ENCODE measurements at regions not wholly inside any gene's neighbourhood (a gene's known extent, or its start where the extent isn't known, plus 50 kb on each side); places are given as distances from the start of the nearest gene placed in this dataset.
"Not testable (repeated sequence)": the region's sequence is repeated elsewhere in the genome, so short reads cannot be mapped to it uniquely, and the experiment has no call there.

DNA sequence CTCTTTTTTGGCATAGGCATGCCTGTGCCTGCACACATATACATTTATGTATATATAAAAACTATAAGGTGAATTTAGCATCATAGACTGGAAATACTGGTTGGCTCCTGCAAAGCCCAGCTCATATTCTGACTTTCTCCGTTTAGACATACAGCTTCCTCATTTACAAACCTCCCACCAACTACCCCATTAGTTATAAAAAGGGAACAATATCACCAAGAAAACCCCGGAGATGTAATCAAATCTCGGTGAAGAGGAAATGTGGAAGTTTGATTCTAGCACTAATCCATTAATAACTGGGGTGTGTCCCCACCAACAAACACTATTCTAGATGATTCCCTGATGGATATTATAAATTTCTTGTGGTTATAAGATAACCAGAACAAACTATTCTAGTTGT lies 517.7 kb upstream of the TBL1XR1 start:
- CTCF ChIA-PET = no interaction called here
- no peaks in the 10 kb centered on the region for H3K4me1 ChIP-seq (ENCODE audit: insufficient read depth, low read length)
- intact Hi-C loops (cut with DNase I, micrococcal nuclease) = no loop called here
- Mint-ChIP-seq H3K4me3 (no peak overlapping the region), H3K36me3 (ENCODE audit: low read depth) (no peaks in the 10 kb centered on the region), H3K4me1 (ENCODE audit: low read depth) (no peaks in the 10 kb centered on the region), H3K27me3 (no peaks in the 10 kb centered on the region), H3K27ac (no peak overlapping the region), H3K9me3 (no peaks in the 10 kb centered on the region)
- DNase-seq (peak in 2 of 14 experiments; percentile 7 to 21), ATAC-seq (ENCODE audit: poor library complexity) (no peak)
- H3K9me3 ChIP-seq (ENCODE audit: control insufficient read depth in 1 of 2, insufficient read depth in 1 of 2, low read length in 2 of 2) = no peaks in the 10 kb centered on the region
- H3K4me3 ChIP-seq (ENCODE audit: low read length) = no peak overlapping the region
- POLR2A ChIA-PET = no interaction called here
- no peaks in the 10 kb centered on the region for H3K36me3 ChIP-seq (ENCODE audit: insufficient read depth, low read length)
- no peaks in the 10 kb centered on the region for H3K27me3 ChIP-seq (ENCODE audit: control insufficient read depth in 1 of 2, insufficient read depth in 2 of 2, low read length in 2 of 2)
- no peak overlapping the region for H3K27ac ChIP-seq (ENCODE audit: low read depth in 1 of 2, low read length in 2 of 2)
- TF ChIP-seq, protein P1, sequence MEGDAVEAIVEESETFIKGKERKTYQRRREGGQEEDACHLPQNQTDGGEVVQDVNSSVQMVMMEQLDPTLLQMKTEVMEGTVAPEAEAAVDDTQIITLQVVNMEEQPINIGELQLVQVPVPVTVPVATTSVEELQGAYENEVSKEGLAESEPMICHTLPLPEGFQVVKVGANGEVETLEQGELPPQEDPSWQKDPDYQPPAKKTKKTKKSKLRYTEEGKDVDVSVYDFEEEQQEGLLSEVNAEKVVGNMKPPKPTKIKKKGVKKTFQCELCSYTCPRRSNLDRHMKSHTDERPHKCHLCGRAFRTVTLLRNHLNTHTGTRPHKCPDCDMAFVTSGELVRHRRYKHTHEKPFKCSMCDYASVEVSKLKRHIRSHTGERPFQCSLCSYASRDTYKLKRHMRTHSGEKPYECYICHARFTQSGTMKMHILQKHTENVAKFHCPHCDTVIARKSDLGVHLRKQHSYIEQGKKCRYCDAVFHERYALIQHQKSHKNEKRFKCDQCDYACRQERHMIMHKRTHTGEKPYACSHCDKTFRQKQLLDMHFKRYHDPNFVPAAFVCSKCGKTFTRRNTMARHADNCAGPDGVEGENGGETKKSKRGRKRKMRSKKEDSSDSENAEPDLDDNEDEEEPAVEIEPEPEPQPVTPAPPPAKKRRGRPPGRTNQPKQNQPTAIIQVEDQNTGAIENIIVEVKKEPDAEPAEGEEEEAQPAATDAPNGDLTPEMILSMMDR (IDR thresholded peaks at IDR 0.05) = no peak

DNA sequence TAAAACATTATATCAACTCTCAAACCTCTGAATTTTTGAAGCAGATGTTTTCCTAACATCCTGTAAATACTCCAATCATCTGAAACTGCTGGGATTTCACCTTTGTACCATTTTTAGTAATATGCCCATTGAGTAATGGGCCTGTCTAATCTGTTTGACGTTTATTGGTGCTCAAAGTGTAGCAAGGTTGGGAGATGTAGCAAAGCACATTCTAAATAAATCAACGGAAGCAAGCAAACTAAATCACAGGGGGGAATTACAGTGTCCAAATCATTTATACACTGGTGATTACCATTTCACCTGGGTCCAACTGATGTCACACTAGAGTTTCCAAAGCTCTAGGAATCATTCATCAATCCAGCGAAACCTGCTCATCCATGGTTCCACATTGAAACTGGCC lies 518.7 kb upstream of the TBL1XR1 start:
- Histone ChIP-seq H3K27ac (ENCODE audit: low read depth in 1 of 2, low read length in 2 of 2) (no peak overlapping the region), H3K4me1 (ENCODE audit: insufficient read depth, low read length) (no peaks in the 10 kb centered on the region), H3K9me3 (ENCODE audit: control insufficient read depth in 1 of 2, insufficient read depth in 1 of 2, low read length in 2 of 2) (no peaks in the 10 kb centered on the region), H3K27me3 (ENCODE audit: control insufficient read depth in 1 of 2, insufficient read depth in 2 of 2, low read length in 2 of 2) (no peaks in the 10 kb centered on the region), H3K36me3 (ENCODE audit: insufficient read depth, low read length) (no peaks in the 10 kb centered on the region), H3K4me3 (ENCODE audit: low read length) (no peak overlapping the region)
- ATAC-seq (ENCODE audit: poor library complexity) = no peak
- no peaks in the 10 kb centered on the region for H3K36me3 Mint-ChIP-seq (ENCODE audit: low read depth)
- H3K27me3 Mint-ChIP-seq = no peaks in the 10 kb centered on the region
- no peak overlapping the region for H3K4me3 Mint-ChIP-seq
- TF ChIP-seq, protein P1 (IDR thresholded peaks at IDR 0.05) = no peak
- DNase-seq = no peak
- ChIA-PET CTCF (no interaction called here), POLR2A (no interaction called here)
- H3K9me3 Mint-ChIP-seq = peaks cover 2% of the 10 kb centered on the region
- H3K27ac Mint-ChIP-seq = no peak overlapping the region
- H3K4me1 Mint-ChIP-seq (ENCODE audit: low read depth) = no peaks in the 10 kb centered on the region
- intact Hi-C loops (cut with DNase I, micrococcal nuclease) = no loop called here

DNA sequence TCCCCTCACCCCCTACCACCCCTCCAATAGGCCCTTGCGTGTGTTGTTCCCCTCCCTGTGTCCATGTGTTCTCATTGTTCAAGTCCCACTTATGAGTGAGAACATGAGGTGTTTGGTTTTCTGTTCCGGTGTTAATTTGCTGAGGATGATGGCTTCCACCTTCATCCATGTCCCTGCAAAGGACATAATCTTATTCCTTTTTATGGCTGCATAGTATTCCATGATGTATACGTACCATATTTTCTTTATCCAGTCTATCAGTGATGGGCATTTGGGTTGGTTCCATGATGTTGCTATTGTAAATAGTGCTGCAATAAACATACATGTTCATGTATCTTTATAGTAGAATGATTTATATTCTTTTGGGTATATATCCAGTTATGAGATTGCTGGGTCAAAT lies 523.6 kb upstream of the TBL1XR1 start:
- H3K4me3 Mint-ChIP-seq; H3K9me3 ChIP-seq (ENCODE audit: control insufficient read depth in 1 of 2, insufficient read depth in 1 of 2, low read length in 2 of 2); DNase-seq; H3K4me3 ChIP-seq (ENCODE audit: low read length); H3K27me3 ChIP-seq (ENCODE audit: control insufficient read depth in 1 of 2, insufficient read depth in 2 of 2, low read length in 2 of 2); CTCF ChIA-PET; H3K4me1 ChIP-seq (ENCODE audit: insufficient read depth, low read length); H3K27ac ChIP-seq (ENCODE audit: low read depth in 1 of 2, low read length in 2 of 2); H3K27me3 Mint-ChIP-seq; intact Hi-C loops (cut with DNase I, micrococcal nuclease); POLR2A ChIA-PET; H3K9me3 Mint-ChIP-seq; H3K36me3 ChIP-seq (ENCODE audit: insufficient read depth, low read length); H3K36me3 Mint-ChIP-seq (ENCODE audit: low read depth); ATAC-seq (ENCODE audit: poor library complexity); H3K27ac Mint-ChIP-seq: not testable (repeated sequence)
- H3K4me1 Mint-ChIP-seq (ENCODE audit: low read depth) = peaks cover 15% of the 10 kb centered on the region
